ENCODE measurements at regions not wholly inside any gene's neighbourhood (a gene's known extent, or its start where the extent isn't known, plus 50 kb on each side); places are given as distances from the start of the nearest gene placed in this dataset.

- H3K4me2 ChIP-seq (ENCODE audit: low read length), result no peak overlapping the region
- no peaks in the 10 kb centered on the region for H3K36me3 ChIP-seq (ENCODE audit: insufficient read depth, low read length)
Observed at GRCh38 chr5:17019324-17019723, 83.2 kb upstream of the MYO10 start.

GRCh38 chr5:17020678-17021601 is 84.9 kb upstream of the MYO10 start:
- H3F3A ChIP-seq (ENCODE audit: insufficient read depth, low read length), result no peaks in the 10 kb centered on the region
- H3K27me3 ChIP-seq (ENCODE audit: insufficient read depth, low read length), result no peaks in the 10 kb centered on the region
- H3K9me2 ChIP-seq (ENCODE audit: low read depth, low read length), result no peaks in the 10 kb centered on the region
- TF ChIP-seq EZH2 (IDR thresholded peaks at IDR 0.05; ENCODE audit: borderline replicate concordance, low read length) (no peak), CTCF (IDR thresholded peaks at IDR 0.05; ENCODE audit: low read length) (no peak)
- H3K4me1 ChIP-seq (ENCODE audit: insufficient read depth, low read length, severe bottlenecking), result no peaks in the 10 kb centered on the region
- no peak overlapping the region for H2AFZ ChIP-seq (ENCODE audit: low read length)
- no peak overlapping the region for H3K4me2 ChIP-seq (ENCODE audit: low read length)
- no peak overlapping the region for H3K4me3 ChIP-seq (ENCODE audit: low read depth, low read length, poor library complexity, severe bottlenecking)
- no peaks in the 10 kb centered on the region for H4K20me1 ChIP-seq (ENCODE audit: insufficient read depth, low read length)
- no peaks in the 10 kb centered on the region for H3K79me2 ChIP-seq (ENCODE audit: insufficient read depth, low read length)
- no peaks in the 10 kb centered on the region for H3K36me3 ChIP-seq (ENCODE audit: insufficient read depth, low read length)
- H3K9ac ChIP-seq (ENCODE audit: low read length), result no peak overlapping the region
- no peaks in the 10 kb centered on the region for H3K9me3 ChIP-seq (ENCODE audit: low read length)
- H3K27ac ChIP-seq (ENCODE audit: low read depth, low read length, poor library complexity, severe bottlenecking), result no peak overlapping the region

More at GRCh38 chr5:17019324-17019723, 83.2 kb upstream of the MYO10 start:
- no peak overlapping the region for H3K27ac ChIP-seq (ENCODE audit: low read depth, low read length, poor library complexity, severe bottlenecking)
- H3K9me3 ChIP-seq (ENCODE audit: low read length), result no peaks in the 10 kb centered on the region
- H4K20me1 ChIP-seq (ENCODE audit: insufficient read depth, low read length), result no peaks in the 10 kb centered on the region
- no peaks in the 10 kb centered on the region for H3K27me3 ChIP-seq (ENCODE audit: insufficient read depth, low read length)
- no peak overlapping the region for H3K9ac ChIP-seq (ENCODE audit: low read length)
- no peak overlapping the region for H2AFZ ChIP-seq (ENCODE audit: low read length)
- H3K79me2 ChIP-seq (ENCODE audit: insufficient read depth, low read length), result no peaks in the 10 kb centered on the region
- H3K4me1 ChIP-seq (ENCODE audit: insufficient read depth, low read length, severe bottlenecking), result no peaks in the 10 kb centered on the region
- no peaks in the 10 kb centered on the region for H3F3A ChIP-seq (ENCODE audit: insufficient read depth, low read length)
- no peak for TF ChIP-seq CTCF (IDR thresholded peaks at IDR 0.05; ENCODE audit: low read length)
- TF ChIP-seq EZH2 (IDR thresholded peaks at IDR 0.05; ENCODE audit: borderline replicate concordance, low read length), result no peak
- H3K9me2 ChIP-seq (ENCODE audit: low read depth, low read length), result no peaks in the 10 kb centered on the region
- no peak overlapping the region for H3K4me3 ChIP-seq (ENCODE audit: low read depth, low read length, poor library complexity, severe bottlenecking)

- Histone ChIP-seq H3K36me3 (ENCODE audit: insufficient read depth, low read length) (no peaks in the 10 kb centered on the region), H3K27me3 (ENCODE audit: insufficient read depth, low read length) (no peaks in the 10 kb centered on the region), H3K4me2 (ENCODE audit: low read length) (no peak overlapping the region), H3F3A (ENCODE audit: insufficient read depth, low read length) (no peaks in the 10 kb centered on the region), H3K9me3 (ENCODE audit: low read length) (no peaks in the 10 kb centered on the region), H3K27ac (ENCODE audit: low read depth, low read length, poor library complexity, severe bottlenecking) (no peak overlapping the region), H4K20me1 (ENCODE audit: insufficient read depth, low read length) (no peaks in the 10 kb centered on the region), H3K4me1 (ENCODE audit: insufficient read depth, low read length, severe bottlenecking) (no peaks in the 10 kb centered on the region), H3K4me3 (ENCODE audit: low read depth, low read length, poor library complexity, severe bottlenecking) (no peak overlapping the region), H3K9me2 (ENCODE audit: low read depth, low read length) (no peaks in the 10 kb centered on the region), H2AFZ (ENCODE audit: low read length) (no peak overlapping the region), H3K9ac (ENCODE audit: low read length) (no peak overlapping the region), H3K79me2 (ENCODE audit: insufficient read depth, low read length) (no peaks in the 10 kb centered on the region)
- TF ChIP-seq EZH2 (IDR thresholded peaks at IDR 0.05; ENCODE audit: borderline replicate concordance, low read length), result no peak
- TF ChIP-seq CTCF (IDR thresholded peaks at IDR 0.05; ENCODE audit: low read length), result no peak
Observed at GRCh38 chr5:17021602-17021932, 85.5 kb upstream of the MYO10 start.
